NCI-H748 (cell line): ENCODE measurements at regions not wholly inside any gene's neighbourhood (a gene's known extent, or its start where the extent isn't known, plus 50 kb on each side); places are given as distances from the start of the nearest gene placed in this dataset.

Experiments used
- DNase-seq: peaks from one replicate; lab custom pipeline; 2025; ENCODE audit not compliant: unreplicated experiment; lab: John Stamatoyannopoulos, UW

GRCh38 chr1:93013145-93014065 lies 52.1 kb upstream of the DIPK1A start:
- DNase-seq = no peak

GRCh38 chr1:93014168-93014567 lies 52.9 kb upstream of the DIPK1A start:
- no peak for DNase-seq

GRCh38 chr1:93015590-93015989 lies 54.3 kb upstream of the DIPK1A start:
- no peak for DNase-seq

GRCh38 chr1:93016171-93016570 lies 54.9 kb upstream of the DIPK1A start:
- DNase-seq = no peak

- DNase-seq = peak; percentile 30
These were observed 57.4 kb upstream of the MTF2 start for GRCh38 chr1:93021539-93022134.

- no peak for DNase-seq
These were observed 56.5 kb upstream of the MTF2 start for GRCh38 chr1:93022580-93022979.

- no peak for DNase-seq
These were observed 55.8 kb upstream of the MTF2 start for GRCh38 chr1:93023281-93023680.

GRCh38 chr1:93025572-93025971 lies 53.5 kb upstream of the MTF2 start:
- DNase-seq = no peak

- DNase-seq = no peak
These were observed 50.5 kb upstream of the MTF2 start for GRCh38 chr1:93028542-93028941.
